ENCODE measurements at regions not wholly inside any gene's neighbourhood (a gene's known extent, or its start where the extent isn't known, plus 50 kb on each side); places are given as distances from the start of the nearest gene placed in this dataset.

DNA sequence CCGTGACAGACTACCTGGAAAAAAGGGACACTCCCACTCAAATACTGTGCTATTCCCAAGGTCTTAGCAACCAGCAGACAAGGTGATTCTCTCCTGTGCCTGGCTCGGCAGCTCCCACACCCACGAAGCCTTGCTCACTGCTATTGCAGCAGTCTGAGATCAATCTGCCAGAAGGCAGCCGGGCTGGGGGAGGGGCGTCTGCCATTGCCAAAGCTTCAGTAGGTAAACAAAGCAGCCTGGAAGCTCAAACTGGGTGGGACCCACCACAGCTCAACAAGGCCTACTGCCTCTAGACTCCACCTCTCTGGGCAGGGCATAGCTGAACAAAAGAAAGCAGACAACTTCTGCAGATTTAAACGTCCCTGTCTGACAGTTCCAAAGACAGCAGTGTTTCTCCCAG lies 128.4 kb upstream of the SETMAR start:
- Histone ChIP-seq H3K4me2 (ENCODE audit: low read length, poor library complexity, severe bottlenecking) (no peak overlapping the region), H3K23ac (ENCODE audit: low read length in 2 of 2) (no peak overlapping the region), H3K4me3 (ENCODE audit: insufficient read depth in 1 of 2, low read depth in 1 of 2, low read length in 2 of 2) (no peak overlapping the region), H2AFZ (ENCODE audit: low read depth, low read length) (no peak overlapping the region), H2BK5ac (ENCODE audit: low read depth, low read length, poor library complexity, severe bottlenecking) (no peak overlapping the region), H3K9ac (ENCODE audit: low read length) (no peak overlapping the region), H3K4me1 (ENCODE audit: control insufficient read depth, insufficient read depth, low read depth, low read length) (no peaks in the 10 kb centered on the region), H3K18ac (ENCODE audit: low read depth in 1 of 2, low read length in 2 of 2) (no peak overlapping the region), H4K8ac (ENCODE audit: low read length) (no peak overlapping the region), H3K36me3 (ENCODE audit: control insufficient read depth in 1 of 2, insufficient read depth in 2 of 2, low read depth in 1 of 2, low read length in 2 of 2) (no peaks in the 10 kb centered on the region), H3K27ac (ENCODE audit: low read length, poor library complexity, severe bottlenecking) (no peak overlapping the region), H3K27me3 (ENCODE audit: control insufficient read depth in 1 of 2, insufficient read depth in 1 of 2, low read length in 2 of 2) (no peaks in the 10 kb centered on the region), H3K9me3 (ENCODE audit: control insufficient read depth, low read length) (peaks cover 6% of the 10 kb centered on the region), H2AK5ac (ENCODE audit: low read length, severe bottlenecking) (no peak overlapping the region), H3K4ac (ENCODE audit: low read depth in 1 of 2, low read length in 2 of 2) (no peak overlapping the region), H4K91ac (ENCODE audit: low read length) (no peak overlapping the region), H2BK12ac (ENCODE audit: low read length in 2 of 2) (no peak overlapping the region), H2BK15ac (ENCODE audit: low read depth, poor library complexity, severe bottlenecking) (no peak overlapping the region), H3K79me1 (replicated peaks; ENCODE audit: low read length, poor library complexity, severe bottlenecking) (no peaks in the 10 kb centered on the region), H3K14ac (ENCODE audit: low read length in 2 of 2) (no peak overlapping the region), H2BK120ac (ENCODE audit: low read depth, low read length) (no peak overlapping the region)
- 66% methylated on average over 6 of the region's 6 CpGs for WGBS
- DNase-seq, result no peak

DNA sequence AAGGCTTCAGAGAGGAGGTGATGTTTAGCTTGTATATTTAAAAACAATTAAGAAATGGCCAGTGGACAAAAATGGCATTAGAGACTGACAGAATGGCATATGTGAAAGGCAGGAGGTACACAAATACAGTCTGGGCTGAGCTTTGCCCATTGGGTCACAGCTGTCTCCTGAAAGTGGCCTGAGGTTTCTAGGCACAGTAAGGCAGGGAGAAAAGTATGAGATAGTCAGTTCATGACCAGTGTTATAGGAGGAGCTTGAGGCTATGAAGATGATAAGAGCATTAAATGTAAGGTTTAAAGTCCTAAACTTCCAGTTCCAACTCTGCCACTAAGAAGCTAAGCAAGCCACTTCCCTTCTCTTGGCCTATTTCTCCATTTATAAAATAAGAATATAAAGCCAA lies 111.2 kb upstream of the SETMAR start:
- no peaks in the 10 kb centered on the region for H3K27me3 ChIP-seq (ENCODE audit: control insufficient read depth in 1 of 2, insufficient read depth in 1 of 2, low read length in 2 of 2)
- H2BK120ac ChIP-seq (ENCODE audit: low read depth, low read length), result no peak overlapping the region
- no peak overlapping the region for H3K4ac ChIP-seq (ENCODE audit: low read depth in 1 of 2, low read length in 2 of 2)
- H3K4me3 ChIP-seq (ENCODE audit: insufficient read depth in 1 of 2, low read depth in 1 of 2, low read length in 2 of 2), result no peak overlapping the region
- peaks cover 34% of the 10 kb centered on the region for H3K9me3 ChIP-seq (ENCODE audit: control insufficient read depth, low read length)
- H2BK12ac ChIP-seq (ENCODE audit: low read length in 2 of 2), result no peak overlapping the region
- H2AK5ac ChIP-seq (ENCODE audit: low read length, severe bottlenecking), result no peak overlapping the region
- no peak overlapping the region for H3K4me2 ChIP-seq (ENCODE audit: low read length, poor library complexity, severe bottlenecking)
- no peak overlapping the region for H3K9ac ChIP-seq (ENCODE audit: low read length)
- no peak overlapping the region for H4K8ac ChIP-seq (ENCODE audit: low read length)
- H4K91ac ChIP-seq (ENCODE audit: low read length), result no peak overlapping the region
- no peak overlapping the region for H3K18ac ChIP-seq (ENCODE audit: low read depth in 1 of 2, low read length in 2 of 2)
- no peak overlapping the region for H2AFZ ChIP-seq (ENCODE audit: low read depth, low read length)
- no peak overlapping the region for H2BK15ac ChIP-seq (ENCODE audit: low read depth, poor library complexity, severe bottlenecking)
- H3K27ac ChIP-seq (ENCODE audit: low read length, poor library complexity, severe bottlenecking), result no peak overlapping the region
- H3K79me1 ChIP-seq (replicated peaks; ENCODE audit: low read length, poor library complexity, severe bottlenecking), result no peaks in the 10 kb centered on the region
- no peak overlapping the region for H2BK5ac ChIP-seq (ENCODE audit: low read depth, low read length, poor library complexity, severe bottlenecking)
- no peaks in the 10 kb centered on the region for H3K4me1 ChIP-seq (ENCODE audit: control insufficient read depth, insufficient read depth, low read depth, low read length)
- DNase-seq, result no peak
- no peaks in the 10 kb centered on the region for H3K36me3 ChIP-seq (ENCODE audit: control insufficient read depth in 1 of 2, insufficient read depth in 2 of 2, low read depth in 1 of 2, low read length in 2 of 2)
- H3K23ac ChIP-seq (ENCODE audit: low read length in 2 of 2), result no peak overlapping the region
- no peak overlapping the region for H3K14ac ChIP-seq (ENCODE audit: low read length in 2 of 2)

DNA sequence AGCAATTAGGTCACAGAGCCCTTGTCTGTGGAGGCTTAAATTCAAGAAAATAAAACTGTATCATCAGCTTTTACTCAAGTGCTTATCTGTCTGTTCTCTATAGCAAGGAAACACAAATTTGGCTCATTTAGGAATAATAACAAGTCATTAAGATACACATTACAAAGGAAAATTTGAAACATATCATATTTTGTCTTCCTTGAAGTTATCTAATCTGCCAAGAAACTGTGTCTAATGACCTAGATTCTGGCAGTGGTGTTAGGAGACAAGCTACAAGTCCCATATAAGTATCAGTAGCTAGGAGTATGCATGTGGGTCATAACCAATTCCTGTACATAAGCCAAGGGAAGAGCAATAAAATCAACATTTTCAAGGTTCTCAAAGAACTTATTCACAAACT lies 108.2 kb upstream of the SETMAR start:
- H4K8ac ChIP-seq (ENCODE audit: low read length), result no peak overlapping the region
- no peaks in the 10 kb centered on the region for H3K27me3 ChIP-seq (ENCODE audit: control insufficient read depth in 1 of 2, insufficient read depth in 1 of 2, low read length in 2 of 2)
- no peak for DNase-seq
- no peak overlapping the region for H2BK120ac ChIP-seq (ENCODE audit: low read depth, low read length)
- no peak overlapping the region for H2BK12ac ChIP-seq (ENCODE audit: low read length in 2 of 2)
- H3K4me3 ChIP-seq (ENCODE audit: insufficient read depth in 1 of 2, low read depth in 1 of 2, low read length in 2 of 2), result no peak overlapping the region
- H3K79me1 ChIP-seq (replicated peaks; ENCODE audit: low read length, poor library complexity, severe bottlenecking), result no peaks in the 10 kb centered on the region
- H3K18ac ChIP-seq (ENCODE audit: low read depth in 1 of 2, low read length in 2 of 2), result no peak overlapping the region
- no peak overlapping the region for H3K27ac ChIP-seq (ENCODE audit: low read length, poor library complexity, severe bottlenecking)
- no peak overlapping the region for H3K4ac ChIP-seq (ENCODE audit: low read depth in 1 of 2, low read length in 2 of 2)
- H2AK5ac ChIP-seq (ENCODE audit: low read length, severe bottlenecking), result no peak overlapping the region
- no peak overlapping the region for H3K14ac ChIP-seq (ENCODE audit: low read length in 2 of 2)
- H3K9ac ChIP-seq (ENCODE audit: low read length), result no peak overlapping the region
- no peaks in the 10 kb centered on the region for H3K36me3 ChIP-seq (ENCODE audit: control insufficient read depth in 1 of 2, insufficient read depth in 2 of 2, low read depth in 1 of 2, low read length in 2 of 2)
- no peaks in the 10 kb centered on the region for H3K4me1 ChIP-seq (ENCODE audit: control insufficient read depth, insufficient read depth, low read depth, low read length)
- no peak overlapping the region for H4K91ac ChIP-seq (ENCODE audit: low read length)
- peaks cover 39% of the 10 kb centered on the region for H3K9me3 ChIP-seq (ENCODE audit: control insufficient read depth, low read length)
- no peak overlapping the region for H3K4me2 ChIP-seq (ENCODE audit: low read length, poor library complexity, severe bottlenecking)
- H3K23ac ChIP-seq (ENCODE audit: low read length in 2 of 2), result no peak overlapping the region
- no peak overlapping the region for H2BK15ac ChIP-seq (ENCODE audit: low read depth, poor library complexity, severe bottlenecking)
- H2AFZ ChIP-seq (ENCODE audit: low read depth, low read length), result no peak overlapping the region
- no peak overlapping the region for H2BK5ac ChIP-seq (ENCODE audit: low read depth, low read length, poor library complexity, severe bottlenecking)

DNA sequence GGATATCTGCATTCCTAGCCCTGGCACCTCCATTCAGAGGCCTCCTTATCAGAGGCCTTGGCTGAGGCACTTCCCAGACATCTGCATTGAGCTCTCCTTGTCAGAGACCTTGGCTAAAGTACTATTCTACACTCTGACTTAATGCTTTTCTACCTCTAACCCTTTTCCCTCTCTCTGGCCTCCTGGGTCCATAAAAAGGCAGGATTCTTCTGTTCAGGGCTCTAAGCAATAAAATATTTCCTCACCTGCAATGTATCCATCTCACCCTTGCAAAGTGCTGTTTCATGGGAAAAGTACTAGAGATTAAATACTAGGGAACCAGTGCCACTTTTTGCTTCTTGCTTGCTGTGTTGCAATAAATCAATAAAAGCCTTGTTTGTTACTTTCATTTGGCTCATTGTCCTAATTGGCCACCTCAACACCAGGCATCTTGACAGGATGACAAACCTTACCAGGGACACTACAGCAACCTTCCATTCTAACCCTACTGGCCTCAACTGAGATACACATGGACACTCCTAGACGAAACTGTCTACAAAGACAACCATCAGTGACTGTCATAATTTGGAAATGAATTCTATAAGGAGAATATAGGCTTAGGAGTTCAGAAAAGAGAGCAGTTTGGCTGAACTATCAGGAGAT lies 106.5 kb upstream of the SETMAR start:
- H3K4me3 ChIP-seq (ENCODE audit: insufficient read depth in 1 of 2, low read depth in 1 of 2, low read length in 2 of 2), result no peak overlapping the region
- no peak overlapping the region for H2BK12ac ChIP-seq (ENCODE audit: low read length in 2 of 2)
- H4K91ac ChIP-seq (ENCODE audit: low read length), result no peak overlapping the region
- no peak overlapping the region for H2BK5ac ChIP-seq (ENCODE audit: low read depth, low read length, poor library complexity, severe bottlenecking)
- H3K23ac ChIP-seq (ENCODE audit: low read length in 2 of 2), result no peak overlapping the region
- H3K27me3 ChIP-seq (ENCODE audit: control insufficient read depth in 1 of 2, insufficient read depth in 1 of 2, low read length in 2 of 2), result no peaks in the 10 kb centered on the region
- no CpG with 5 or more reads among the region's 1 CpG for WGBS
- no peak overlapping the region for H3K4ac ChIP-seq (ENCODE audit: low read depth in 1 of 2, low read length in 2 of 2)
- no peak overlapping the region for H3K4me2 ChIP-seq (ENCODE audit: low read length, poor library complexity, severe bottlenecking)
- no peak overlapping the region for H2AFZ ChIP-seq (ENCODE audit: low read depth, low read length)
- H4K8ac ChIP-seq (ENCODE audit: low read length), result no peak overlapping the region
- no peak overlapping the region for H3K14ac ChIP-seq (ENCODE audit: low read length in 2 of 2)
- no peak overlapping the region for H3K9ac ChIP-seq (ENCODE audit: low read length)
- H2BK120ac ChIP-seq (ENCODE audit: low read depth, low read length), result no peak overlapping the region
- no peaks in the 10 kb centered on the region for H3K79me1 ChIP-seq (replicated peaks; ENCODE audit: low read length, poor library complexity, severe bottlenecking)
- no peaks in the 10 kb centered on the region for H3K4me1 ChIP-seq (ENCODE audit: control insufficient read depth, insufficient read depth, low read depth, low read length)
- H2AK5ac ChIP-seq (ENCODE audit: low read length, severe bottlenecking), result no peak overlapping the region
- no peak for DNase-seq
- no peak overlapping the region for H3K27ac ChIP-seq (ENCODE audit: low read length, poor library complexity, severe bottlenecking)
- peaks cover 37% of the 10 kb centered on the region for H3K9me3 ChIP-seq (ENCODE audit: control insufficient read depth, low read length)
- H3K18ac ChIP-seq (ENCODE audit: low read depth in 1 of 2, low read length in 2 of 2), result no peak overlapping the region
- H2BK15ac ChIP-seq (ENCODE audit: low read depth, poor library complexity, severe bottlenecking), result no peak overlapping the region
- no peaks in the 10 kb centered on the region for H3K36me3 ChIP-seq (ENCODE audit: control insufficient read depth in 1 of 2, insufficient read depth in 2 of 2, low read depth in 1 of 2, low read length in 2 of 2)

Measured in mesenchymal stem cell (in vitro differentiated cells and primary cell).